ENCODE measurements at regions not wholly inside any gene's neighbourhood (a gene's known extent, or its start where the extent isn't known, plus 50 kb on each side); places are given as distances from the start of the nearest gene placed in this dataset.
"Not testable (repeated sequence)": the region's sequence is repeated elsewhere in the genome, so short reads cannot be mapped to it uniquely, and the experiment has no call there.

- Histone ChIP-seq H3K36me3 (ENCODE audit: low read depth) (no peaks in the 10 kb centered on the region), H3K4me1 (ENCODE audit: insufficient read depth) (no peaks in the 10 kb centered on the region), H4K20me1 (ENCODE audit: insufficient read depth) (no peaks in the 10 kb centered on the region), H3K4me2 (ENCODE audit: unreplicated experiment) (no peak overlapping the region), H3F3A (ENCODE audit: insufficient read depth) (no peaks in the 10 kb centered on the region), H3K4me3 (no peak overlapping the region), H3K9me2 (ENCODE audit: insufficient read depth) (no peaks in the 10 kb centered on the region), H3K27me3 (replicated peaks; ENCODE audit: insufficient read depth) (no peaks in the 10 kb centered on the region), H3K9me3 (ENCODE audit: low read depth) (no peaks in the 10 kb centered on the region), H3K27ac (no peak overlapping the region), H2AFZ (no peak overlapping the region), H3K9ac (no peak overlapping the region), H3K79me2 (ENCODE audit: insufficient read depth) (no peaks in the 10 kb centered on the region)
- DNase-seq: no peak
- 13 to 20% methylated on average over 1 of the region's 1 CpG for WGBS, 2 experiments (ENCODE audit: low coverage in 1 of 2, low lambda C conversion rate in 2 of 2, missing lambda C conversion rate in 2 of 2)
- TF ChIP-seq EZH2 (IDR thresholded peaks at IDR 0.05; ENCODE audit: insufficient read depth, poor library complexity, severe bottlenecking) (no peak), EZH2phosphoT487 (IDR thresholded peaks at IDR 0.05; ENCODE audit: insufficient read depth, low read depth) (no peak)
- in situ Hi-C loops (cut with MboI): loop anchor here (25.0 kb wide), 1 partner anchor 399 kb away; no protein-coding TSS in a partner anchor
These were observed 572.5 kb downstream of the MAGEB5 start for GRCh38 chrX:26788402-26788998.

- 29 to 41% methylated on average over 7 to 8 of the region's 10 CpGs for WGBS, 2 experiments (ENCODE audit: low coverage in 1 of 2, low lambda C conversion rate in 2 of 2, missing lambda C conversion rate in 2 of 2)
- H3K4me3 ChIP-seq: no peak overlapping the region
- H3K27me3 ChIP-seq (replicated peaks; ENCODE audit: insufficient read depth): no peaks in the 10 kb centered on the region
- H3K9ac ChIP-seq: no peak overlapping the region
- H3K79me2 ChIP-seq (ENCODE audit: insufficient read depth): no peaks in the 10 kb centered on the region
- TF ChIP-seq EZH2phosphoT487 (IDR thresholded peaks at IDR 0.05; ENCODE audit: insufficient read depth, low read depth): no peak
- TF ChIP-seq EZH2 (IDR thresholded peaks at IDR 0.05; ENCODE audit: insufficient read depth, poor library complexity, severe bottlenecking): no peak
- no peaks in the 10 kb centered on the region for H3K36me3 ChIP-seq (ENCODE audit: low read depth)
- in situ Hi-C loops (cut with MboI): loop anchor here (25.0 kb wide), 1 partner anchor 404 kb away; no protein-coding TSS in a partner anchor
- no peaks in the 10 kb centered on the region for H3K9me3 ChIP-seq (ENCODE audit: low read depth)
- no peak overlapping the region for H2AFZ ChIP-seq
- H4K20me1 ChIP-seq (ENCODE audit: insufficient read depth): no peaks in the 10 kb centered on the region
- H3F3A ChIP-seq (ENCODE audit: insufficient read depth): no peaks in the 10 kb centered on the region
- no peaks in the 10 kb centered on the region for H3K4me1 ChIP-seq (ENCODE audit: insufficient read depth)
- DNase-seq: peak; percentile 48
- H3K4me2 ChIP-seq (ENCODE audit: unreplicated experiment): no peak overlapping the region
- H3K9me2 ChIP-seq (ENCODE audit: insufficient read depth): no peaks in the 10 kb centered on the region
- no peak overlapping the region for H3K27ac ChIP-seq
These were observed 567.7 kb downstream of the MAGEB5 start for GRCh38 chrX:26783512-26784225.

- H3K4me1 ChIP-seq (ENCODE audit: insufficient read depth): no peaks in the 10 kb centered on the region
- H3K9me3 ChIP-seq (ENCODE audit: low read depth): no peaks in the 10 kb centered on the region
- no peaks in the 10 kb centered on the region for H3K36me3 ChIP-seq (ENCODE audit: low read depth)
- no peak overlapping the region for H2AFZ ChIP-seq
- no peak overlapping the region for H3K4me2 ChIP-seq (ENCODE audit: unreplicated experiment)
- in situ Hi-C loops (cut with MboI): loop anchor here (25.0 kb wide), 1 partner anchor 409 kb away; no protein-coding TSS in a partner anchor
- H3K9me2 ChIP-seq (ENCODE audit: insufficient read depth): no peaks in the 10 kb centered on the region
- H3F3A ChIP-seq (ENCODE audit: insufficient read depth): no peaks in the 10 kb centered on the region
- no peak overlapping the region for H3K27ac ChIP-seq
- WGBS, 2 experiments (ENCODE audit: low coverage in 1 of 2, low lambda C conversion rate in 2 of 2, missing lambda C conversion rate in 2 of 2): 59 to 63% methylated on average over 3 of the region's 3 CpGs
- H3K9ac ChIP-seq: no peak overlapping the region
- TF ChIP-seq EZH2phosphoT487 (IDR thresholded peaks at IDR 0.05; ENCODE audit: insufficient read depth, low read depth): no peak
- no peak for TF ChIP-seq EZH2 (IDR thresholded peaks at IDR 0.05; ENCODE audit: insufficient read depth, poor library complexity, severe bottlenecking)
- H3K27me3 ChIP-seq (replicated peaks; ENCODE audit: insufficient read depth): no peaks in the 10 kb centered on the region
- no peak for DNase-seq
- H3K4me3 ChIP-seq: no peak overlapping the region
- no peaks in the 10 kb centered on the region for H3K79me2 ChIP-seq (ENCODE audit: insufficient read depth)
- H4K20me1 ChIP-seq (ENCODE audit: insufficient read depth): no peaks in the 10 kb centered on the region
These were observed 562.4 kb downstream of the MAGEB5 start for GRCh38 chrX:26778320-26778888.

GRCh38 chrX:26762253-26762652 is 546.3 kb downstream of the MAGEB5 start:
- 35 to 40% methylated on average over 2 of the region's 2 CpGs for WGBS, 2 experiments (ENCODE audit: low coverage in 1 of 2, low lambda C conversion rate in 2 of 2, missing lambda C conversion rate in 2 of 2)

GRCh38 chrX:26755760-26756159 is 539.8 kb downstream of the MAGEB5 start:
- 48 to 49% methylated on average over 12 to 13 of the region's 13 CpGs for WGBS, 2 experiments (ENCODE audit: low coverage in 1 of 2, low lambda C conversion rate in 2 of 2, missing lambda C conversion rate in 2 of 2)
- H3K79me2 ChIP-seq (ENCODE audit: insufficient read depth); H3K9me2 ChIP-seq (ENCODE audit: insufficient read depth); H3K27ac ChIP-seq; H3F3A ChIP-seq (ENCODE audit: insufficient read depth); H3K9ac ChIP-seq; H3K9me3 ChIP-seq (ENCODE audit: low read depth); H3K36me3 ChIP-seq (ENCODE audit: low read depth); H3K4me2 ChIP-seq (ENCODE audit: unreplicated experiment); H4K20me1 ChIP-seq (ENCODE audit: insufficient read depth); in situ Hi-C loops (cut with MboI); DNase-seq; H3K4me1 ChIP-seq (ENCODE audit: insufficient read depth); H3K27me3 ChIP-seq (replicated peaks; ENCODE audit: insufficient read depth); H3K4me3 ChIP-seq; H2AFZ ChIP-seq: not testable (repeated sequence)

More at GRCh38 chrX:26762253-26762652, 546.3 kb downstream of the MAGEB5 start:
- Histone ChIP-seq H3K9ac (no peak overlapping the region), H3K27me3 (replicated peaks; ENCODE audit: insufficient read depth) (no peaks in the 10 kb centered on the region), H3K4me1 (ENCODE audit: insufficient read depth) (no peaks in the 10 kb centered on the region), H4K20me1 (ENCODE audit: insufficient read depth) (no peaks in the 10 kb centered on the region), H3K27ac (no peak overlapping the region), H3K4me2 (ENCODE audit: unreplicated experiment) (no peak overlapping the region), H2AFZ (no peak overlapping the region), H3K9me3 (ENCODE audit: low read depth) (no peaks in the 10 kb centered on the region), H3K9me2 (ENCODE audit: insufficient read depth) (no peaks in the 10 kb centered on the region), H3K79me2 (ENCODE audit: insufficient read depth) (no peaks in the 10 kb centered on the region), H3K36me3 (ENCODE audit: low read depth) (no peaks in the 10 kb centered on the region), H3F3A (ENCODE audit: insufficient read depth) (no peaks in the 10 kb centered on the region), H3K4me3 (no peak overlapping the region)
- no peak for TF ChIP-seq EZH2 (IDR thresholded peaks at IDR 0.05; ENCODE audit: insufficient read depth, poor library complexity, severe bottlenecking)
- no peak for TF ChIP-seq EZH2phosphoT487 (IDR thresholded peaks at IDR 0.05; ENCODE audit: insufficient read depth, low read depth)
- in situ Hi-C loops (cut with MboI): no loop called here
- DNase-seq: no peak

Measured in GM23248 (cell line).